SK-N-DZ (cell line): ENCODE measurements at regions not wholly inside any gene's neighbourhood (a gene's known extent, or its start where the extent isn't known, plus 50 kb on each side); places are given as distances from the start of the nearest gene placed in this dataset.
"Not testable (repeated sequence)": the region's sequence is repeated elsewhere in the genome, so short reads cannot be mapped to it uniquely, and the experiment has no call there.

Experiments
- DNase-seq: peaks from one replicate; pipeline ENCODE4 v3.0.0-alpha.2; 2015; ENCODE audit warnings: low spot score

- no peak for DNase-seq
These were observed 109.3 kb upstream of the CPSF6 start for GRCh38 chr12:69130064-69130463.

DNA sequence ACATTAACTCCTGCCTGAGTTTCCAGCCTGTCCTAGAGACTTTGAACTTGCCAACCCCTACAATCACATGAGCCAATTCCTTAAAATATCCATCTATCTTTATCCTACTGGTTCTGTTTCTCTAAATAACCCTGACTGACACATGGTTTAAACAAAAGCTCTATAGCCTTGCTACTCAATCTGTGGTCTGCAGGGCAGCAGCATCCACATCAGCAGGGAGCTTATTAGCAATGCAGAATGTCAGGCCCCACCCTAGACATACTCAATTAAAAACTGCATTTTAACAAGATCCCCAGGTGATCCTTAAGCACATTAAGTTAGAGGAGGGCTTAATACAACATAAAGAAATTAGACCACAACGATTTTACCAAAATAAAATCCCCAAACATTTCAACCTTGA, 108.3 kb upstream of the CPSF6 start:
- DNase-seq = no peak

- no peak for DNase-seq
These were observed 102.3 kb upstream of the CPSF6 start for GRCh38 chr12:69136931-69137613.

DNA sequence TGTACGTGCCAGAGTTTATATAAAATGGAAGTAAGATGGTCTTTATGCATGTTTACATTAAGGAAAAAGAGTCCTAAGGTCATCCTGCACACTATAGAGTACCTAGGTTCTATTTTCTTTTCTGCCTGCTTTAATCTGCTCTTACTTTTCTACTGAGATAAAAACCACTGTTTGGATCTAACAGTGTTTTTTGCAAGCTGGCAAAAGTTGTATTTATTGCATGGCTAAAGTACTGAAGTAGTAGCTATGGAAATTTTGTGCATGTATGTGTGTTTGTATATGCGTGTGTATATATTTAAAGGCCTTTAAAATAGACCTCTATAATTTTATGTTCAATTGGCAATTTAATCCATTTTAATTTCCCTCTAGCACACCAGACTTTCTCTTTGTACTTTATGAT, 98.3 kb upstream of the CPSF6 start:
- no peak for DNase-seq

GRCh38 chr12:69149270-69149669, 90.1 kb upstream of the CPSF6 start:
- DNase-seq = no peak

DNA sequence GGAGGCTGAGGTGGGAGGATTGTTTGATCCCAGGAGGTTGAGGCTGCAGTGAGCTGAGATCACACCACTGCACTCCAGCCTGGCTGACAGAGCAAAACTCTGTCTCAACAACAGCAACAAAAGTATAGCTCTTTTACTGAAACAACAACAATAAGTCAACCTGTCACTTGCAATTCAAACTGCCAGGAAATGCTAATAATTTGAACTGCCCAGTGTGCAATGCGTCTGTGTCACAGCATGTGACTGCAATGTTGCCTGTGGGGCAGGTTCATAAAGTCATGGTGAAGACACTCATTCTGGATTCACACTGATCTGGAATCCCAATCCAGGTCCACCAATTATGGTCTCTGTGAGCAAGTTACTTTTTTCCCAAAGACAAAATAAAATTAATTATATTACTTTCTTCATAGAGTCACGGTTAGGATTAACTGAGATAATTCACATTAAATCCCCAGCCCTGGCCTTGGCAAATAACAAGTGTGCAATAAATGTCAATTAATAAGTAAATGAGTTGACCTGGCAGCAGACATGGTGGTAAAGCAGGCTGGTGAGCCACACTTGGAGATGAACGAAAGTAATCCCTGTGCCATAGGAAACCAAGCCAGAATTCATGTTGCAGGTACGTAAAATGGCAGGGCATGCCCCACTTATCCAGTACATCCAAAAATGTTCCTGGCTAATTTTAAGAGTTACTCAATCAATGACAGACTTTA, 89.1 kb upstream of the CPSF6 start:
- no peak for DNase-seq

- no peak for DNase-seq
These were observed 88.6 kb upstream of the CPSF6 start for GRCh38 chr12:69150796-69151127.

DNA sequence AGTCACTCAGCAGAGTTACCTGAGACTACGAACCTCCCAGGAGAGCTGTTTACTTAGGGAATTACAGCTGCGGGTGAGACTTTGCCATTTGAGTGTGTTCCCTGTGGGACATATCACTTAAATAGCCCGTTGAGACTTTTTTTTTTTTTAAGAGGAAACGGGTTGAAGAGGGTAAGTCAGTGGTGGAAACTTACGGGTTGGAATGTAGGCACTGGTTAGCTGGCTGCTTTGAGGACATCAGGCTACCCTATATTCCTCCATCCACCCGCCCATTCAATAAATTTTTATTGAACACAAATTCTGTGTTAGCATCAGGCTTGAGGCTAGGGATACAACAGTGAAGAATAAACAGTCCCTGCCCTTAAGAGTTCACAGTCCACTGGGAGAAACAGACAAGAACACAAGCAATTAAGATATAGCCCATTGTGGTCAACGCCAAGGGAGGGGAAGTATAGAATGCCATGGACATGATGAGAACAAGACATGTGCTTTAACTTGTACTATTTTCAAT, 88.1 kb upstream of the CPSF6 start:
- no peak for DNase-seq

DNA sequence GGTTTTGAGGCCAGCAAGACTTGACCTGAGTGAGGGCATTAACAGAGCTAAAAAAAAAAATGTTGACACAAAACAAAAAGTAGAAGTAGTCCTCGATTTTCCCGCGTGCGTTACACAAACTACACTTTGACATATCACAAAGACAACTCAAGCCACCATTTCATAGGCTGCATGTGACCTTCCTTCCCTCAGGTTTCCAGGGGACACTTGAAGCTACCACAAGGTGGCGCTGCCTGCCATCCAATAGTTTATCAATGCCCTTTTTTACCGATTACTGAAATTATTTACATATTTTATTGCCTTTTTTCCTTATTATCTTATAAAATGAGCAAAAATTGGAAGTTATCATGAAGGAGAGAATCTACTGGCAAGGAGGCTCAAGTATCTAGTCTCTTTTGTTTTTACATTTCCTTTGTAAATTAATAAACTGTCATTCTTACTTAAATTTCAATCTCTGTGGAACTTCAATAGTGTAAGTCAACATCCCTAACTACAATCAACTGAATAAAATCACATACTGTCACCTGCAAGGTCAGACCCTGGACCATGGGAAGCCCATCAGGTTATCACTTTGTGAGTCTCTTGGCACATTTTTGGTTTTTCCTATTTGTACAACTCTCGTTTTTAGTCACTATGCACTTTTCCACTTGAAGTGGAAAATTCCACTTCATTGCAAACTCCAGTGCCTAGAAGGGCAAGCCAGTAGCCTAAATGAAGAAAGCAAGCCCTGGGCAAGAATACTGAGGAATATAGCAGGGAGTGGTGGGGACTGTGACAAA, 84.6 kb upstream of the CPSF6 start:
- DNase-seq = peak; percentile 59

GRCh38 chr12:69157023-69157655, 82.2 kb upstream of the CPSF6 start:
- peak; percentile 82 for DNase-seq

GRCh38 chr12:69161829-69162228, 77.5 kb upstream of the CPSF6 start:
- DNase-seq = peak; percentile 53

- DNase-seq = no peak
These were observed 75.5 kb upstream of the CPSF6 start for GRCh38 chr12:69163681-69164362.

DNA sequence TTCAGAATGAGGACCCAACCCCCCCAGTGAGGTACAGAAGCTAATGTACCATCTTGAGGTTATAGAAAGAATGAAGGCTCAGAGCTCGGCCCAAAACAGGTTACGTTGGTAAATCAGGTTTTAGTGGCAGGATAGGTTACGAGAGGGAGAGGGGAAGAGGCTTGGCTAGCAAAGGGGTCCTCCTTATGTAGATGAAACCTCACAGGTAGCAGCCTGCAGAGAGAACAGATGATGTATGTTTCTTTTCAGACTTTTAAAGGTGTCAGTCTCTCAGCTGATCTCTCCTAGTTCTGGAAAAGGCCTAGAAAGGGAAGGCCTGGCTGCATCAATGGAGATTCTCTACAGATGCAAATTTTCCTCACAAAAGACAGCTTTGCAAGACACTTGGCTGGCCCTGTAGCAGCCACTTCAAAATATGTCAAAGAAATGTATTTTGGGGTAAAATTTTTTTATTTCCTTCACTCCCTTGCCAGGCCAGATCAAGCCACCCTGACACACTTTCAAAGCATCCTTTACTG, 71.7 kb upstream of the CPSF6 start:
- no peak for DNase-seq

DNA sequence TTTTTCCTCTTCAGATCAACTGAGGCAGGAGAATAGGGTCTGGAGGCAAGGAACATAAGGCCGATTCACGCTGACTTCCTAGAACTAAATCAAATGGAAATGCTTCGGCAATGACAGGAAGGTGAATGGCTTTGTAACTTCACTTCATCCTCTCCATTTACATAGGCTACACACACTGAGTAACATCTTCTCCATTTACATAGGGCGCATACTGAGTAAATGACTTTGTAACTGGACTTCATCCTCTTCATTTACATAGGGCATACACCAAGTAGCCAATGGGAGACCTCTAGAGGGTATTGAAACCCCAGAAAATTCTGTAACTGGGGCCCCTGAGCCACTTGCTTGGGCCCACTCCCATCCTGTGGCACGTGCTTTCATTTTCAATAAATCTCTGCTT, 71.0 kb upstream of the CPSF6 start:
- DNase-seq = no peak

GRCh38 chr12:69168828-69169227, 70.5 kb upstream of the CPSF6 start:
- DNase-seq = no peak

- no peak for DNase-seq
These were observed 69.1 kb upstream of the CPSF6 start for GRCh38 chr12:69170293-69170692.

DNA sequence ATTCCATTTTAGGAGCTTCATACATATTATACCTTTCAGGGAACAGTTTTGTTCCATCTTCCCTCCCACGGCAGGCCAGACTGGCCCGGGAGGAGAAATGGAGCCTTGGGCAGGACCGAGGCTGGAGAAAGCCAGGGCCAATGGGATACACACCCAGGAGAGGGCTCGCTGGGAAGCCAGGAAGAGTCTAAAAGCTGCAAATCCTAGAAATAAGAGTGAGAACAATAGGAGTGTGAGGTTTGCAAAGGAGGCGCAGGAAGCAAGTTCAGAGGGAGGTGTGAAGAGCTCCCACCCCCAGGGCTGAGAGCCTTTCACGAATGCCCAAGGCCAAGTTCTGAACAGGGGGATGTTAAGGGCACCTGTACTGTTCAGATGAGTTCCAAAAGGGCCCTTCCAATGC, 67.5 kb upstream of the CPSF6 start:
- no peak for DNase-seq

GRCh38 chr12:69172491-69172890, 66.9 kb upstream of the CPSF6 start:
- no peak for DNase-seq

DNA sequence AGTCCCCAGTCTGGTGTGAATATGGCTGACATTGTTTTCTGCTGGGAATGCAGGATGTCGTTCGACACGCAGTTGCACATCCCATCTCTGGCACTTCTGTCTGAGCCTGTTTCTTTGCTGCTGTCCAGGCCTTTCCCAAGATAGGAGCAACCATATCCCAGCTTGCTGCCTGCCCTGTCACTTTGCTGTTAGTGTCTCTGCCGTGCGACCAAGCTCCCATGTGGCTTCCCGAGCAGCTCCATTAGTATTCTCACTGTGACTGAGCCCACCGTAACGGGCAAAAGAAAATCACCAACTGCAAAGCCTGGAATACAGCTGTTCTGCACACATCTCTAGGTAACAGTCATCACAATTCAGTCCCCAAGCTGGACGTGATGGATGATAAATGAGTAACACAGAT, 66.0 kb upstream of the CPSF6 start:
- peak; percentile 61 for DNase-seq

GRCh38 chr12:69179786-69180185, 59.6 kb upstream of the CPSF6 start:
- no peak for DNase-seq

DNA sequence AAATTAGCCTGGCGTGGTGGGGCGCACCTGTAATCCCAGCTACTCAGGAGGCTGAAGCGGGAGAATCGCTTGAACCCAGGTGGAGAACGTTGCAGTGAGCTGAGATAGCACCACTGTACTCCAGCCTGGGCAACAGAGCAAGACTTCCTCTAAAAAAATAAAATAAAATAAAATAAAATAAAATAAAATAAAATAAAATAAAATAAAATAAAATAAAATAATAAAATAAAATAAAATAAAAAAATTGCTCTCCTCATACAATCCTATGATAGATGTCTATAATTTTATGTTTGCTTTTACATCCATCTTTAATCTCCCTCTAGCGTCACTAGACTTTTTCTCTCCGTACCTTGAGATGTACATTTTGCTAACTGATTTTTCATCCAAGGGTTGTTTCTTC, 51.8 kb upstream of the CPSF6 start:
- not testable (repeated sequence) for DNase-seq
